ENCODE measurements at regions not wholly inside any gene's neighbourhood (a gene's known extent, or its start where the extent isn't known, plus 50 kb on each side); places are given as distances from the start of the nearest gene placed in this dataset.

DNA sequence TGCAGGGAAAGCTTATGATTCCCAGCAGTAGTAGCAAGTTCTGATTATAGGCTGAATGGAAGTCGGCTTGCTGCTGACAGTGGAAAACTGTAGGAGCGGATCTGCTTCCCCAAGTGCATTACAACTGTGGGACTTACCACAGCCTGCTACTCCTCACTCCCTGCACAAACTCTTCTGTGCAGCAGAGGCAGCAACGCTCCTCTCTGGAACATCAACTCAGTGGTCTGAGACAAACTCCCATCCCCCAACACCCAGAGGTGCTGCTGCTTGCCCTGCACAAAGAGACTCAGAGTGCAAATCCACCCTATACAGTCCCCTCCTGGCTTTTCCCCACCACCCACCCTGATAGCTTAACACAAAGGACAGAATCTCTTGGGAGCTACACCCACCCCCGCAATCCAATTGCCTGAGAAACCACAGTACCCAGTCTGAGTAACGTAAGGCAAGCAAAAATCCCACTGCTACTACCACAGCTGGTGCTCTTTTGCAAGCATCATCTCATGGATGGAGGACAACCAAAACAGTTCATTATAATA lies 1455.2 kb downstream of the AMY1C start:
- no peak for ATAC-seq

DNA sequence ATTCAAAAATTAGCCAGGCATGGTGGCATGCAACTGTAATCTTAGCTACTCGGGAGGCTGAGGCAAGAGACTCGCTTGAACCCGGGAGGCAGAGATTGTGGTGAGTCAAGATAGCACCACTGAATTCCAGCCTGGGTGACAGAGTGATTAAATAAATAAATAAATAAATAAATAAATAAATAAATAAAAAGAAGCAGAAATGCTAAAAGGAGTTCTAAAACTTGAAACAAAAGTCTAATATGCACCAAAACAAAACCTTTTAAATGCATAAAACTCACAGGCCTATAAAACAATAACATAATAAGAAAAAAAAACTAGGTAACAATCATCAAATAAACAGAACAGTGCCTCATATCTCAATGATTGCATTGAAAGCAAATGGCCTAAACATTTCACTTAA lies 1458.9 kb downstream of the AMY1C start:
- Histone ChIP-seq H3K4me1 (no peaks in the 10 kb centered on the region), H3K9me3 (no peaks in the 10 kb centered on the region), H3K27ac (no peak overlapping the region), H3K4me3 (no peak overlapping the region), H3K27me3 (no peaks in the 10 kb centered on the region), H3K36me3 (no peaks in the 10 kb centered on the region)
- no peak for ATAC-seq
- WGBS, 2 donors = 74 to 89% methylated on average over 3 of the region's 3 CpGs
- intact Hi-C loops (cut with DNase I) = no loop called here
- TF ChIP-seq, protein P1, sequence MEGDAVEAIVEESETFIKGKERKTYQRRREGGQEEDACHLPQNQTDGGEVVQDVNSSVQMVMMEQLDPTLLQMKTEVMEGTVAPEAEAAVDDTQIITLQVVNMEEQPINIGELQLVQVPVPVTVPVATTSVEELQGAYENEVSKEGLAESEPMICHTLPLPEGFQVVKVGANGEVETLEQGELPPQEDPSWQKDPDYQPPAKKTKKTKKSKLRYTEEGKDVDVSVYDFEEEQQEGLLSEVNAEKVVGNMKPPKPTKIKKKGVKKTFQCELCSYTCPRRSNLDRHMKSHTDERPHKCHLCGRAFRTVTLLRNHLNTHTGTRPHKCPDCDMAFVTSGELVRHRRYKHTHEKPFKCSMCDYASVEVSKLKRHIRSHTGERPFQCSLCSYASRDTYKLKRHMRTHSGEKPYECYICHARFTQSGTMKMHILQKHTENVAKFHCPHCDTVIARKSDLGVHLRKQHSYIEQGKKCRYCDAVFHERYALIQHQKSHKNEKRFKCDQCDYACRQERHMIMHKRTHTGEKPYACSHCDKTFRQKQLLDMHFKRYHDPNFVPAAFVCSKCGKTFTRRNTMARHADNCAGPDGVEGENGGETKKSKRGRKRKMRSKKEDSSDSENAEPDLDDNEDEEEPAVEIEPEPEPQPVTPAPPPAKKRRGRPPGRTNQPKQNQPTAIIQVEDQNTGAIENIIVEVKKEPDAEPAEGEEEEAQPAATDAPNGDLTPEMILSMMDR (IDR thresholded peaks at IDR 0.05) = no peak
- FAIRE-seq = no peak
- DNase-seq = no peak

More for the DNA sequence above, 1455.2 kb downstream of the AMY1C start:
- Histone ChIP-seq H3K36me3 (no peaks in the 10 kb centered on the region), H3K4me3 (no peak overlapping the region), H3K27me3 (no peaks in the 10 kb centered on the region), H3K27ac (no peak overlapping the region), H3K4me1 (no peaks in the 10 kb centered on the region), H3K9me3 (no peaks in the 10 kb centered on the region)
- FAIRE-seq (no peak), DNase-seq (no peak)
- TF ChIP-seq, protein P1 (IDR thresholded peaks at IDR 0.05) = no peak
- intact Hi-C loops (cut with DNase I) = no loop called here
- 67 to 83% methylated on average over 5 of the region's 5 CpGs for WGBS, 2 donors

DNA sequence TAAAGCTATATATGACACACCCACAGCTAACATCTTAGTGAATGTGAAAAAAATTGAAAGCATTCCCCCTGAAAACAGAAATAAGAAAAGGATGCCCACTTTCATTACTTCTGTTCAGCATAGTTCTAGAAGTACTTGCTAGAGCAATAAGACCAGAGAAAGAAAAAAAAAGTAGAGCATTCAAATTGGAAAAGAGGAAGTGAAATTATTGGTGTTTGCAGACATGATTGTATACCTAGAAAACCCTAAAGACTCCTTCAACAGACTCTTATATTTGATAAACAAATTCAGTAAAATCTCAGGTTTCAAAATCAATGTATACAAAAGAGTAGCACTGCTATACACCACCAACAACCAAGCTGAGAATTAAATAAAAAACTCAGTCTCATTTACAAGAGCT lies 1461.0 kb downstream of the AMY1C start:
- H3K4me3 ChIP-seq = no peak overlapping the region
- intact Hi-C loops (cut with DNase I) = no loop called here
- DNase-seq (no peak), ATAC-seq (no peak), FAIRE-seq (no peak)
- TF ChIP-seq, protein P1 (IDR thresholded peaks at IDR 0.05) = no peak
- no peaks in the 10 kb centered on the region for H3K4me1 ChIP-seq
- no peaks in the 10 kb centered on the region for H3K9me3 ChIP-seq
- no peaks in the 10 kb centered on the region for H3K36me3 ChIP-seq
- no peak overlapping the region for H3K27ac ChIP-seq
- H3K27me3 ChIP-seq = no peaks in the 10 kb centered on the region

DNA sequence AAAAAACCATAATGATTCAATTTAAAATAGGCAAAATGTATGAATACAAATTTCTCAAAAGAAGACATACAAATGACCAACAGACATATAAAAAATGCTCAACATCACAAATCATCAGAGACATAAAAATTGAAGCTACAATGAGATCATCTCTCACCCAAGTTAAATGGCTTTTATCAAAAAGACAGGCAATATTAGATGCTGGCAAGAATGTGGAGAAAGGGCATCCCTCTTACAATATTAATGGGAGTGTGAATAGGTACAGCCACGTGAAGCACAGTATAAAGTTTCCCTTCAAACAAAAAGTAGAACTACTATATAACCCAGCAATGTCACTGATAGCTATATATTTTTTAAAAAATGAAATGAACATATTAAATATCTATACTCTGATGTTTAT lies 1481.7 kb downstream of the AMY1C start:
- no peak overlapping the region for H3K4me3 ChIP-seq
- FAIRE-seq = no peak
- no peaks in the 10 kb centered on the region for H3K9me3 ChIP-seq
- intact Hi-C loops (cut with DNase I) = no loop called here
- TF ChIP-seq, protein P1 (IDR thresholded peaks at IDR 0.05) = no peak
- no peak for ATAC-seq
- no peaks in the 10 kb centered on the region for H3K4me1 ChIP-seq
- no peaks in the 10 kb centered on the region for H3K27me3 ChIP-seq
- no peak for DNase-seq
- H3K27ac ChIP-seq = no peak overlapping the region
- no peaks in the 10 kb centered on the region for H3K36me3 ChIP-seq
- 16 to 26% methylated on average over 1 of the region's 1 CpG for WGBS, 2 donors

DNA sequence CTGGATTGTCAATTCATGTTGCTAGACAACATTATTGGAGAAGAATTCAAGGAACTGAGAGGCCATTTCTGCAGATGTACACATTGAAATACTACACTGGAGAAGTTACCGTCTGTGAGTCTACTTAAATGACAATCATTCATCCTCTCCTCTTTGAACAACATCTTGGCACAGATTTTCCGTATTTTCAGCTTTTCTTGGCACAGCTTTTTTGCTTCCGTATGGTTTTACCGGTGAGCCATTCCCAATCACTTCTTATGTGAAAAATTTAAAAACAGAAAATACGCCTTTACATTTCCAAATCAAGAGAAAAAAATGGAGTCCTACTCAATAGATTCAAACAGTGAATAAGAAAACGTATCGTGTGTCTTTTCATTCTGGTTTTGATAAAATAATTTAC lies 1493.7 kb downstream of the AMY1C start:
- intact Hi-C loops (cut with DNase I) = no loop called here
- DNase-seq = no peak
- Histone ChIP-seq H3K9me3 (no peaks in the 10 kb centered on the region), H3K36me3 (no peaks in the 10 kb centered on the region), H3K4me3 (no peak overlapping the region), H3K27me3 (no peaks in the 10 kb centered on the region), H3K4me1 (no peaks in the 10 kb centered on the region), H3K27ac (no peak overlapping the region)
- no peak for FAIRE-seq
- no peak for ATAC-seq
- TF ChIP-seq, protein P1 (IDR thresholded peaks at IDR 0.05) = no peak
- WGBS, 2 donors = 45 to 53% methylated on average over 7 of the region's 7 CpGs

Data from pancreas (tissue), 10 donors.